Esophagus muscularis mucosa (tissue), 3 donors: ENCODE measurements at regions not wholly inside any gene's neighbourhood (a gene's known extent, or its start where the extent isn't known, plus 50 kb on each side); places are given as distances from the start of the nearest gene placed in this dataset.

Source experiments
- CTCF ChIP-seq, 3 experiments: fragments of 200-600 bp in 2 of 3; fragments of 450-650 bp in 1 of 3; sonication (generic) in 2 of 3; IDR thresholded peaks; one replicate each; pipeline ENCODE4 v1.5.1; 2017 to 2019; ENCODE audit warnings: antibody characterized with exemption in 3 of 3, mild to moderate bottlenecking in 2 of 3, moderate library complexity in 1 of 3
- POLR2A ChIP-seq: fragments of 450-650 bp; IDR thresholded peaks from one replicate; pipeline ENCODE4 v1.6.1; 2017; ENCODE audit warnings: antibody characterized with exemption, moderate library complexity, mild to moderate bottlenecking, low read depth

DNA sequence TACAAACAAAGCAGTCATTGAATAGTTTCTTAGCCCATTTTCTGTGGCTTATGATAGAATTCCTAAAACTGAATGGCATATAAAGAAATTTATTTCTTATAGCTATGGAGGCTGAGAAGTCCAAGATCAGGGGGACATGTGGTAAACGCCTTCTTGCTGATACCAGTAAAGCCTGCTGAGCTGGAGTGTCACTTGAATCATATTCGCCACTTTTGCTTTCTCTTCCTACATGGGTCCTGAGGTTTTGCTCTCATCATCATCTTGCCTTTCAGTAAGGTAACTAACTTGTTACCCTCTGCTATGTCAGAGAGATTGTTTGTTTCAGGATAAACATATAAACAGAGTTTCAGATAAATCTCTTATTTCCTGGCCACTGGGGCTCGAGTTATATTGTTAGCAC lies 203.3 kb upstream of the DMRT1 start:
- TF ChIP-seq CTCF (IDR thresholded peaks at IDR 0.05) (no peak), POLR2A (no peak)
